NCI-H146 treated with DMSO at 0.1 percent for 48 hours (cell line): ENCODE measurements at regions not wholly inside any gene's neighbourhood (a gene's known extent, or its start where the extent isn't known, plus 50 kb on each side); places are given as distances from the start of the nearest gene placed in this dataset.
"Not testable (repeated sequence)": the region's sequence is repeated elsewhere in the genome, so short reads cannot be mapped to it uniquely, and the experiment has no call there.

Experiments
- DNase-seq: peaks from one replicate; lab custom pipeline; 2025; ENCODE audit not compliant: unreplicated experiment; lab: John Stamatoyannopoulos, UW

- DNase-seq: no peak
These were observed 1237.8 kb upstream of the ZEB2 start for GRCh38 chr2:145757503-145758246.

- DNase-seq: no peak
These were observed 1235.3 kb upstream of the ZEB2 start for GRCh38 chr2:145755019-145755837.

GRCh38 chr2:145753966-145754365 lies 1234.0 kb upstream of the ZEB2 start:
- no peak for DNase-seq

- DNase-seq: no peak
These were observed 1233.2 kb upstream of the ZEB2 start for GRCh38 chr2:145753041-145753608.

GRCh38 chr2:145752091-145752806 lies 1232.3 kb upstream of the ZEB2 start:
- peak; percentile 9 for DNase-seq

GRCh38 chr2:145751629-145752028 lies 1231.7 kb upstream of the ZEB2 start:
- DNase-seq: no peak

- DNase-seq: no peak
These were observed 1231.2 kb upstream of the ZEB2 start for GRCh38 chr2:145751155-145751554.

GRCh38 chr2:145750612-145751011 lies 1230.7 kb upstream of the ZEB2 start:
- no peak for DNase-seq

- no peak for DNase-seq
These were observed 1230.2 kb upstream of the ZEB2 start for GRCh38 chr2:145750144-145750543.

GRCh38 chr2:145749556-145749955 lies 1229.6 kb upstream of the ZEB2 start:
- DNase-seq: no peak

GRCh38 chr2:145748927-145749326 lies 1229.0 kb upstream of the ZEB2 start:
- no peak for DNase-seq

GRCh38 chr2:145747715-145748114 lies 1227.8 kb upstream of the ZEB2 start:
- DNase-seq: no peak

GRCh38 chr2:145745387-145745721 lies 1225.4 kb upstream of the ZEB2 start:
- DNase-seq: not testable (repeated sequence)

GRCh38 chr2:145744541-145745386 lies 1224.8 kb upstream of the ZEB2 start:
- no peak for DNase-seq

GRCh38 chr2:145743011-145743410 lies 1223.1 kb upstream of the ZEB2 start:
- DNase-seq: no peak

GRCh38 chr2:145741636-145742035 lies 1221.7 kb upstream of the ZEB2 start:
- DNase-seq: no peak

- no peak for DNase-seq
These were observed 1221.3 kb upstream of the ZEB2 start for GRCh38 chr2:145741181-145741580.

GRCh38 chr2:145740302-145740701 lies 1220.4 kb upstream of the ZEB2 start:
- DNase-seq: no peak

- no peak for DNase-seq
These were observed 1219.8 kb upstream of the ZEB2 start for GRCh38 chr2:145739681-145740080.

GRCh38 chr2:145736871-145737270 lies 1217.0 kb upstream of the ZEB2 start:
- no peak for DNase-seq

- DNase-seq: no peak
These were observed 1211.5 kb upstream of the ZEB2 start for GRCh38 chr2:145731467-145731866.
